ENCODE measurements at regions not wholly inside any gene's neighbourhood (a gene's known extent, or its start where the extent isn't known, plus 50 kb on each side); places are given as distances from the start of the nearest gene placed in this dataset.
"Not testable (repeated sequence)": the region's sequence is repeated elsewhere in the genome, so short reads cannot be mapped to it uniquely, and the experiment has no call there.

DNA sequence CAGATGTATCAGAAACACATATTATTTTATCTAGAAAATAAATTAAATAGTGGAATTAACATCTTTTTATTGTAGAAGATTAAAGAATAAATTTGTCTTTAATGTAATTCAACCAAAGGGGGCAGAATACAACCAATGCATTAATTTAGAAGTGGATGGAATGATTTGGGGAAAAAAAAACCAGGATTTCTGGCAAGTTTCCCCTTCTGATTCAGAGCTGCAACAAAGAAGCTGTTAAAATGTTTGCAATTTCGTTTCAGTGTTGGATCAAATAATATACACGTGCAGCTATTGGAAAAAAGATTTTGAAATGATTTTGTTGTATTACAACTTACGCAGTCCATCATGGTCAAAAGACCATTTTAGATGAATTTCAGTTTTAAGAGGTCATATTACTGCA, 71.6 kb upstream of the ZNF280D start:
- H3K4me3 Mint-ChIP-seq, result no peak overlapping the region
- no peaks in the 10 kb centered on the region for H3K9me3 ChIP-seq (ENCODE audit: control insufficient read depth, low read length, poor library complexity, severe bottlenecking)
- peaks cover 13% of the 10 kb centered on the region for H3K27me3 Mint-ChIP-seq
- H3K36me3 Mint-ChIP-seq (ENCODE audit: low read depth), result peaks cover 2% of the 10 kb centered on the region
- no peak for DNase-seq
- no peak overlapping the region for H3K27ac Mint-ChIP-seq
- no peak for ATAC-seq
- peaks cover 7% of the 10 kb centered on the region for H3K4me1 Mint-ChIP-seq

DNA sequence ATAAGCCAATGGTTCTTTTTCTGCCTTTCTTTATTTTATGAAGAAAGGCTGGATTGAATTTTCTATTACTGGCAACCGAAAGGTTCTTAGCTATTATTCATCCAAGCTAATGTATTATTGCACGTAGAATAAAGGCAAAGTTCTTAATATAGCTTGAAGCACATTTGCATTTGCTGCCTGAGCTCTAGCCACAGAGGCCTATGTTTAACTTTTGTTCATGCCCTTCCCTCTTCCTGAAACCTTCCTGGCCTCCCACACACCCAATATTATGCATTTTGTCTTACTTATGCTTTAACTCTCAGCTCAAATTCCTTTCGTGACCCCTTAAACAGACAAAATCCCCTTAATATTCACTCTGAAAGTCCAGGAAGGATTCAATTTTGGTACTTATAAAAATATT, 71.0 kb upstream of the ZNF280D start:
- DNase-seq, result no peak
- no peaks in the 10 kb centered on the region for H3K9me3 ChIP-seq (ENCODE audit: control insufficient read depth, low read length, poor library complexity, severe bottlenecking)
- ATAC-seq, result no peak
- peaks cover 13% of the 10 kb centered on the region for H3K27me3 Mint-ChIP-seq
- H3K4me3 Mint-ChIP-seq, result no peak overlapping the region
- peaks cover 2% of the 10 kb centered on the region for H3K36me3 Mint-ChIP-seq (ENCODE audit: low read depth)
- H3K4me1 Mint-ChIP-seq, result peaks cover 7% of the 10 kb centered on the region
- no peak overlapping the region for H3K27ac Mint-ChIP-seq

DNA sequence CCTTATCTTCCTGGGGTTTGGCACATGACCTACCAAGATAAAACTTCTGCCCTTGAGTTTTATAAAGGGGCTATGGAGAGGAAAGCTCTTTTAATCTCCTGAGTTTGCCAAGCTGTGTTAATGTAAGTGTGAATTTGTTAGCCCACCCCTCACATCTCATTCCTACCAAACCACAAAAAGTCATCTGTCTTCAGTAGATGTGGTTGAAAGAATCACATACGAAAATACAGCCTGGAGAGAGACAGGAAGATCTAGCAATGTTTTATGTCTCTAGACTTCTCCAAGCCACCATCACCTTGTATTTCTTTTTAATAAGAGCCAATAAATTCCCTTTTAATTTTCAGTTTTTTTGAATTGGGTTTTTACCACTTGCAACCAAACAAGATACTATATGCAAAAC, 68.9 kb upstream of the ZNF280D start:
- no peaks in the 10 kb centered on the region for H3K9me3 ChIP-seq (ENCODE audit: control insufficient read depth, low read length, poor library complexity, severe bottlenecking)
- no peak overlapping the region for H3K27ac Mint-ChIP-seq
- no peak overlapping the region for H3K4me3 Mint-ChIP-seq
- H3K36me3 Mint-ChIP-seq (ENCODE audit: low read depth), result peaks cover 2% of the 10 kb centered on the region
- DNase-seq (no peak), ATAC-seq (no peak)
- peaks cover 13% of the 10 kb centered on the region for H3K27me3 Mint-ChIP-seq
- H3K4me1 Mint-ChIP-seq, result peaks cover 7% of the 10 kb centered on the region

DNA sequence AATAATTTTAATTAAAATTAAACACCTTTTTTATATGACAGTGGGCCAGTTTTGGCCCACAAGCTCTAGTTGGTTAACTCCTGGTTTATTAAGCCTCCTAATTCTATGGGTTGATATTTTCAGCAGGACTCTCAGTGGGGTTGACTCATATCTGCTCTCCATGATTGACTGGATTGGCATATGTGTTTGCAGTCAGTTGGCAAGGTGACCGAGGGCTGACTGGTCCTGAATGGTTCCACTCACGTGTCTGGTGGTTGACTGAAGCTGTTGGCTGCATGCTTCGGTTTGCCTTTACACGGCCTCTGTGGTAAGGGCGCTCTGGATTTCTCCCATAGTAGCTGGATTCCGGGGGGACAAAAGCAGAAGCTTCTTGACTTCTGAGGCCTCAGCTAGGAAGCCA, 65.3 kb upstream of the ZNF280D start:
- no peak for ATAC-seq

DNA sequence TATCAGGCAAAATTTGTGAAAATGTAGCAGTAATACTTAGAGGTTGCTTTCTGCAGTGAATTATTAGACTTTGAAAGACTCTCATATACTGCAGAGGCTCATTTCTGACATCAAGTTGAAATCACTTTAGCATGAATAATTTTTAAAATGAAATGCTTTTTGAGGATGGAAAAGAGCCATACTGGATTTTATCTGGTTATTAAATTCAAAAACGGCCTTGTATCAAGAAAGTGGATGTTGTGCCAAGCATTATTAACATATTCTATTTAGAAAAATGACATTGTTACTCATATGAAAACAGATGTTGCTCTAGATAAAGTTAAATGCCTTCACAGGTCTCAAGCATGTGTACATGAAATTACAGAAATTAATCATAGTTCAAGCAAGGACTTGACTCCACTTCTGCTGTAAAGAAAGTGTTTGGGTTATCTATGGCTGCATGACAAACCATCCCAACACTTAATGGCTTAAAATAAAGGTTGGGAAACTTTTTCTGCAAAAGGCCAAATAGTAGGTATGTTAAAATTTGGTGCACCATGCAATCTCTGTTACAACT, 64.5 kb upstream of the ZNF280D start:
- Mint-ChIP-seq H3K27ac (no peak overlapping the region), H3K4me1 (peaks cover 2% of the 10 kb centered on the region), H3K4me3 (no peak overlapping the region), H3K36me3 (ENCODE audit: low read depth) (peaks cover 2% of the 10 kb centered on the region), H3K27me3 (peaks cover 12% of the 10 kb centered on the region)
- ATAC-seq (no peak), DNase-seq (no peak)
- H3K9me3 ChIP-seq (ENCODE audit: control insufficient read depth, low read length, poor library complexity, severe bottlenecking), result no peaks in the 10 kb centered on the region

More for the DNA sequence above, 65.3 kb upstream of the ZNF280D start:
- Mint-ChIP-seq H3K27me3 (peaks cover 13% of the 10 kb centered on the region), H3K36me3 (ENCODE audit: low read depth) (peaks cover 2% of the 10 kb centered on the region), H3K4me1 (peaks cover 2% of the 10 kb centered on the region), H3K4me3 (no peak overlapping the region), H3K27ac (peak overlapping the region; percentile 34)
- DNase-seq, result no peak
- no peaks in the 10 kb centered on the region for H3K9me3 ChIP-seq (ENCODE audit: control insufficient read depth, low read length, poor library complexity, severe bottlenecking)

DNA sequence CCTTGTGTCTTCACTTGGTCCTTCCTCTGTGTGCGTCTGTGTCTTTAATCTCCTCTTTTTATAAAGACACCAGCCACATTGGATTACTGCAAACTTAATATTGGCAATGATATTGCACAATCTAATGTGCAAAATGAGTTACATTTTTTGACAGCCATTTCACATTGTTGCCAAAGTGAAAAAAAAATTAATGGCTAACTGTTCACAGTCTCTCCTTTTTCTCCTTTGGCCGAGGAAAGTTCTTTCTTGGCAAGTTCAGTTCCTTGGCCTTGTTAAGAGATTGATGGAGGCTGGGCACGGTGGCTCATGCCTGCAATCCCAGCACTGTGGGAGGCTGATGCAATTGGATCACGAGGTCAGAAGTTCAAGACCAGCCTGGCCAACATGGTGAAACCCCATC, 62.2 kb upstream of the ZNF280D start:
- H3K9me3 ChIP-seq (ENCODE audit: control insufficient read depth, low read length, poor library complexity, severe bottlenecking), result no peaks in the 10 kb centered on the region
- no peak overlapping the region for H3K4me3 Mint-ChIP-seq
- no peak for DNase-seq
- ATAC-seq, result no peak
- H3K4me1 Mint-ChIP-seq, result no peaks in the 10 kb centered on the region
- no peaks in the 10 kb centered on the region for H3K27me3 Mint-ChIP-seq
- no peaks in the 10 kb centered on the region for H3K36me3 Mint-ChIP-seq (ENCODE audit: low read depth)
- no peak overlapping the region for H3K27ac Mint-ChIP-seq

DNA sequence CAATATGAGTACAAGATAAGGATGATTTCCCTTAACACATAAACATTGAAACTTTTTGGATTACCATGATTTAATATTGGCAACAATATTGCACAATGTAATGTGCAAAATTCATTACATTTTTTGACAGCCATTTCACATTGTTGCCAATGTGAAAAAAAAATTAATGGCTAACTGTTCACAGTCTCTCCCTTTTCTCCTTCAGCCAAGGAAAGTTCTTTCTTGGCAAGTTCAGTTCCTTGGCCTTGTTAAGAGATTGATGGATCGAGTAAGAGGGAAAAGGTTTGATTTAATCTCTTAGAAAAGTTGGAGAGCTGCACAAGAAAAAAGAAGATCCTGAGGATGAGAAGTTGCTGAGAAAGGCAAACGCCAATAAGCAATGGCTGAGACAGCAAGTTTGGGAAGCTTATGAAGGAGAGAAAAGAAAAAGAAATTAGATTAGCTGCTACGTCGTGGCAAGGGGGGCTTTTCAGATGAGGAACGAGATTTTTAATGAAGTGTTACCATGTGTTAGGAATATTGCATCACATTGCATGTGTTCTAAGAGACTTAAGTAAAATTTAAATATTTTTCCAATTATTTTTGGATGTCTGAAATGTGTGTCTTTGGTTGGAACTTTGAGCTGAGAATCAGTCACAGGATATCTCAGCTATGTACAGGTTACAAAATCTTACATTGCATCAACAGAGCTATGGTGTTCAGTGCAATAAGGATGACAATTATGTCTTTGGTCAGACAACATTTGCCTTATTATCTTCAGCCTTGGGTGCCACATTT, 61.4 kb upstream of the ZNF280D start:
- DNase-seq (no peak), ATAC-seq (no peak)
- no peaks in the 10 kb centered on the region for H3K9me3 ChIP-seq (ENCODE audit: control insufficient read depth, low read length, poor library complexity, severe bottlenecking)
- Mint-ChIP-seq H3K4me3 (no peak overlapping the region), H3K4me1 (no peaks in the 10 kb centered on the region), H3K27me3 (no peaks in the 10 kb centered on the region), H3K27ac (no peak overlapping the region), H3K36me3 (ENCODE audit: low read depth) (no peaks in the 10 kb centered on the region)

DNA sequence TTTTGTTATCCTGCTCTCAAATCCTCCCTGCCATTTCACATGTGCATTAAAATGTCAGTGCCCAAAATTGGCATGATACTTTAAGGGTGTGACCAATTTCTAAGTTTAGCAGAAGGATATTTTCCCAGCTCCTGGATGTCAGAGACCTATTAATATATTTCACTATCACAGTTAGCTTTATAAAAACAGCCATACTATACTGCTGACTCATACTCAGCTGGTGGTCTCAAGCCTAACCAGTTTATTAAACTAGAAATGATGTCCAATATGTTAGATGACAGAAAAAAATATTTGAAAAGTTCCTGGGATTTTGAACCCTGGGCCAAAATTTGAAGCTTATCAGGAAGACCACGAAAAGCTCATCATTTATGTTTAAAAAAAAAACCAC, 60.9 kb upstream of the ZNF280D start:
- no peaks in the 10 kb centered on the region for H3K4me1 Mint-ChIP-seq
- DNase-seq (no peak), ATAC-seq (no peak)
- H3K36me3 Mint-ChIP-seq (ENCODE audit: low read depth), result no peaks in the 10 kb centered on the region
- H3K27me3 Mint-ChIP-seq, result no peaks in the 10 kb centered on the region
- no peaks in the 10 kb centered on the region for H3K9me3 ChIP-seq (ENCODE audit: control insufficient read depth, low read length, poor library complexity, severe bottlenecking)
- H3K4me3 Mint-ChIP-seq, result no peak overlapping the region
- no peak overlapping the region for H3K27ac Mint-ChIP-seq

DNA sequence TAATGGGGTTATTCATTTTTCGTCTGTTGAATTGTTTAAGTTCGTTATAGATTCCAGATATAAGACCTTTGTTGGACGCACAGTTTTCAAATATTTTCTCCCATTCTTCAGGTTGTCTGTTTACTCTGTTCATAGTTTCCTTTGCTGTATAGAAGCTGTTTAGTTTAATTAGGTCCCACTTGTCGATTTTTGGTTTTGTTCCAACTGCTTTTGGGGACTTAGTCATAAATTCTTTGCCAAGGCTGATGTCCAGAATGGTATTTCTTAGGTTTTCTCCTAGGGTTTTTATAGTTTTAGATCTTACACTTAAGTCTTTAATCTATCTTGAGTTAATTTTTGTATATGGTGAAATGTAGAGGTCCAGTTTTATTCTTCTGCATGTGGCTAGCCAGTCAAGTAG, 58.9 kb upstream of the ZNF280D start:
- no peaks in the 10 kb centered on the region for H3K9me3 ChIP-seq (ENCODE audit: control insufficient read depth, low read length, poor library complexity, severe bottlenecking)
- no peak overlapping the region for H3K4me3 Mint-ChIP-seq
- H3K36me3 Mint-ChIP-seq (ENCODE audit: low read depth), result no peaks in the 10 kb centered on the region
- H3K27ac Mint-ChIP-seq, result no peak overlapping the region
- ATAC-seq (no peak), DNase-seq (no peak)
- H3K27me3 Mint-ChIP-seq, result no peaks in the 10 kb centered on the region
- peaks cover 1% of the 10 kb centered on the region for H3K4me1 Mint-ChIP-seq

DNA sequence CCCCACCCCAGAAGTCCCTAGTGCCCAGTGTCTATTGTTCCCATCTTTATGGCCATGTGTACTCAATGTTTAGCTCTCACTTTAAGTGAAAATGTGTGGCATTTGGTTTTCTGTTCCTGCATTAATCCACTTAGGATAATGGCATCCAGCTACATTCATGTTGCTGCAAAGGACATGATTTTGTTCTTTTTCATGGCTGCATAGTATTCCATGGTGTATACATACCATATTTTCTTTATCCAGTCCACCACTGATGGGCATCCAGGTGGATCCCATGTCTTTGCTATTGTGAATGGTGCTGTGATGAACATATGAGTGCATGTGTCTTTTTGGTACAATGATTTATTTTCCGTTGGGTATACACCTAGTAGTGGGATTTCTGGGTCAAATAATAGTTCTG, 58.2 kb upstream of the ZNF280D start:
- H3K9me3 ChIP-seq (ENCODE audit: control insufficient read depth, low read length, poor library complexity, severe bottlenecking); ATAC-seq; H3K4me1 Mint-ChIP-seq; H3K27me3 Mint-ChIP-seq; DNase-seq; H3K27ac Mint-ChIP-seq; H3K36me3 Mint-ChIP-seq (ENCODE audit: low read depth); H3K4me3 Mint-ChIP-seq: not testable (repeated sequence)

DNA sequence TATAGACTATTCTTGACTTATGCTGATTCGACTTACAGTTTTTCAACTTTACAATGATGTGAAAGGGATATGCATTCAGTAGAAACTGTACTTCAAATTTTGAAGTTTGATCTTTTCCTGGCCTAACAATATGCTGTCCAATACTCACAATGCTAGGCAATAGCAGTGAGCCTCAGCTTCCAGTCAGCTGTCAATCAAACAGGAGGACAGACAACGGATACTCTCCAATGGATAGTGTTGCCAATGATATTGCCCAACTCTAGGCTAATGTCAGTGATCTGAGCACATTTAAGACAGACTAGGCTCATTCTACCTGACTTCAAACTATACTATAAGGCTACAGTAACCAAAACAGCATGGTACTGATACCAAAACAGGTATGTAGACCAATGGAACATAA, 55.0 kb upstream of the ZNF280D start:
- no peak overlapping the region for H3K4me3 Mint-ChIP-seq
- ATAC-seq (no peak), DNase-seq (no peak)
- peaks cover 9% of the 10 kb centered on the region for H3K4me1 Mint-ChIP-seq
- no peaks in the 10 kb centered on the region for H3K27me3 Mint-ChIP-seq
- no peaks in the 10 kb centered on the region for H3K36me3 Mint-ChIP-seq (ENCODE audit: low read depth)
- H3K9me3 ChIP-seq (ENCODE audit: control insufficient read depth, low read length, poor library complexity, severe bottlenecking), result no peaks in the 10 kb centered on the region
- H3K27ac Mint-ChIP-seq, result no peak overlapping the region

DNA sequence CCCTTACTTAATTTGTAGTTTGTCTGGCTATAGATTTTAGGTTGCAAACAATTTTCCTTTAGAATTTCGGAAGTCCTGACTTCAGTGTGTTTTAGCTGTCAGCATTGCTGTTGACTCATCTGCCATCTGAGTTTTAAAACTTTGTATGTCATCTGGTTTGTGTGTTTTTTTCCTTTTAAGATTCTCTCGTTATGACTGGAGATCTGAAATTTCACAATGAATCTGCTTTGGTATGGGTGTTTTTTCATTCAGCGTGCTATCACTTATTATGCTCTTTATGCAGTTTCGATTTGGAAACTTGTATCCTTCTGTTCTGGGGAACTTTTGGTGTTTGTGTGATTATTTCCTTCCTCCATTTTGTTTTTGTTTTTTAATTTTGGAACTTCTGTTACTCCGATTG, 53.7 kb upstream of the ZNF280D start:
- Mint-ChIP-seq H3K27me3 (no peaks in the 10 kb centered on the region), H3K4me3 (peak overlapping the region; percentile 42), H3K27ac (no peak overlapping the region), H3K4me1 (peaks cover 9% of the 10 kb centered on the region), H3K36me3 (ENCODE audit: low read depth) (no peaks in the 10 kb centered on the region)
- DNase-seq (no peak), ATAC-seq (no peak)
- H3K9me3 ChIP-seq (ENCODE audit: control insufficient read depth, low read length, poor library complexity, severe bottlenecking), result no peaks in the 10 kb centered on the region

DNA sequence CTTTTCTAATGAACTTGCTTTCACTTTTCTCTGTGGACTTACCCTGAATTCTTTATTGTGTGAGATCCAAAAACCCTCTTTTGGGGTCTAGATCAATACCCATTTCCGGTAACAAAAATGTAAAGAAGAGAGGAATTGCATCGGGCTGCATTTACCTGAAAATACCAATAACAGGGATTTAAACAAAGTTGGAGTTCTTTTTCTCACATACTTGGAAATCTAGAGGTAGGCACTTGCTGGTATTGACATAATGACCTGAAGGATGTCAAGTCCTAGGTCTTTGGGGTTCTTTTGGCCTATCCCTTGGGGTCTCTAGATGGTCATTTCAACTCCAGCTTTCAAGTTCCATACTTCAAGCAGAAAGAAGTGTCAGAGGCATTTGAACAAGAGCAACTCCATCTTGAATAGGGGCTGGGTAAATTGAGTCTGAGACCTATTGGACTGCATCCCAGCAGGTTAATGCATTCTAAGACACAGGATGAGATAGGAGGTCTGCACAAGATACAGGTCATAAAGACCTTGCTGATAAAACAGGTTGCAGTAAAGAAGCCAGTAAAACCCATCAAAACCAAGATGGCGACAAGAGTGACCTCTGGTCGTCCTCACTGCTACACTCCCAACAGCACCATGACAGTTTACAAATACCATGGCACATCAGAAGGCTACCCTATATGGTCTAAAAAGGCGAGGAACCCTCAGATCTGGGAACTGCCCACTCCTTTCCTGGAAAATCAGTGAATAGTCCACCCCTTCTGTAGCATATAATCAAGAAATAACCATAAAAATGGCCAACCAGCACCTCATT, 50.8 kb upstream of the ZNF280D start:
- peaks cover 11% of the 10 kb centered on the region for H3K4me1 Mint-ChIP-seq
- H3K9me3 ChIP-seq (ENCODE audit: control insufficient read depth, low read length, poor library complexity, severe bottlenecking), result no peaks in the 10 kb centered on the region
- no peaks in the 10 kb centered on the region for H3K36me3 Mint-ChIP-seq (ENCODE audit: low read depth)
- H3K4me3 Mint-ChIP-seq, result no peak overlapping the region
- no peaks in the 10 kb centered on the region for H3K27me3 Mint-ChIP-seq
- DNase-seq (no peak), ATAC-seq (no peak)
- H3K27ac Mint-ChIP-seq, result no peak overlapping the region
